ENCODE measurements at regions not wholly inside any gene's neighbourhood (a gene's known extent, or its start where the extent isn't known, plus 50 kb on each side); places are given as distances from the start of the nearest gene placed in this dataset.

DNA sequence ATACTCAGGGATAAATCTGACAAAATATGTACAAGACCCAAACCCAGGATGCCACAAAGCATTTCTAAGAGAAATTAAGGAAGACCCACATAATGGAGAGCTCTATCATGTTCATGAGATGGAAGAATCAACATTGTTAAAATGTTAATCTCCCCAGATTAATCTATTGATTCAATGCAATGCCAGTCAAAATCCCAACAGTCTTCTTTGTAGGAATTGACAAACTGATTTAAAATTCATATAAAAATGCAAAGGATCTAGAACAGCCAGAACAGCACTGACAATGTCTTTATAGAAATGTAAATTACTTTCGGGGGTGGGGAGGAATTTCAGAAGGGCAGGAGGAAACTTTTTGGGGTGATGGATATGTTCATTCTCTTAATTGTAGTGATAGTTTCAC is 281.6 kb upstream of the SEMA6A start:
- no peak overlapping the region for H3K4me3 Mint-ChIP-seq
- H3K23me2 ChIP-seq (ENCODE audit: insufficient read length, low read depth, low read length, poor library complexity, severe bottlenecking), result no peaks in the 10 kb centered on the region

More for the DNA sequence above, 281.6 kb upstream of the SEMA6A start:
- H3K4me2 ChIP-seq (ENCODE audit: insufficient read depth, insufficient read length, low read length), result no peak overlapping the region
- H2BK20ac ChIP-seq (ENCODE audit: low read depth, low read length, poor library complexity, severe bottlenecking), result no peak overlapping the region
- H3K9me3 ChIP-seq (ENCODE audit: control insufficient read depth, low read depth, low read length), result no peaks in the 10 kb centered on the region
- peak overlapping the region; percentile 45 to 93 (median 90); a peak in 5 of 7 replicates for H3K27ac Mint-ChIP-seq
- H3K4me1 Mint-ChIP-seq, result peaks cover 53 to 55% of the 10 kb centered on the region in 2 experiments
- H3K4me1 ChIP-seq (ENCODE audit: insufficient read depth, low read length), result peaks cover 8% of the 10 kb centered on the region; the same call in 1 of the 2 replicates
- H3K23ac ChIP-seq (ENCODE audit: insufficient read length, low read depth, low read length), result no peak overlapping the region
- TF ChIP-seq, protein P1, sequence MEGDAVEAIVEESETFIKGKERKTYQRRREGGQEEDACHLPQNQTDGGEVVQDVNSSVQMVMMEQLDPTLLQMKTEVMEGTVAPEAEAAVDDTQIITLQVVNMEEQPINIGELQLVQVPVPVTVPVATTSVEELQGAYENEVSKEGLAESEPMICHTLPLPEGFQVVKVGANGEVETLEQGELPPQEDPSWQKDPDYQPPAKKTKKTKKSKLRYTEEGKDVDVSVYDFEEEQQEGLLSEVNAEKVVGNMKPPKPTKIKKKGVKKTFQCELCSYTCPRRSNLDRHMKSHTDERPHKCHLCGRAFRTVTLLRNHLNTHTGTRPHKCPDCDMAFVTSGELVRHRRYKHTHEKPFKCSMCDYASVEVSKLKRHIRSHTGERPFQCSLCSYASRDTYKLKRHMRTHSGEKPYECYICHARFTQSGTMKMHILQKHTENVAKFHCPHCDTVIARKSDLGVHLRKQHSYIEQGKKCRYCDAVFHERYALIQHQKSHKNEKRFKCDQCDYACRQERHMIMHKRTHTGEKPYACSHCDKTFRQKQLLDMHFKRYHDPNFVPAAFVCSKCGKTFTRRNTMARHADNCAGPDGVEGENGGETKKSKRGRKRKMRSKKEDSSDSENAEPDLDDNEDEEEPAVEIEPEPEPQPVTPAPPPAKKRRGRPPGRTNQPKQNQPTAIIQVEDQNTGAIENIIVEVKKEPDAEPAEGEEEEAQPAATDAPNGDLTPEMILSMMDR (conservative IDR thresholded peaks at IDR 0.05), result no peak
- H4K8ac ChIP-seq (replicated peaks; ENCODE audit: insufficient read length, low read depth, low read length), result no peak overlapping the region
- H3K9me3 Mint-ChIP-seq, result no peaks in the 10 kb centered on the region
- no peak overlapping the region for H3T11ph ChIP-seq (ENCODE audit: low read length)
- no peak overlapping the region for H2BK5ac ChIP-seq (ENCODE audit: insufficient read length, low read length)
- H3K27me3 ChIP-seq (ENCODE audit: insufficient read depth, low read length), result no peaks in the 10 kb centered on the region
- no peaks in the 10 kb centered on the region for H3K79me1 ChIP-seq (ENCODE audit: insufficient read depth, low read depth, low read length, poor library complexity, severe bottlenecking)
- no peaks in the 10 kb centered on the region for H3K27me3 Mint-ChIP-seq (ENCODE audit: low read depth)
- H4K5ac ChIP-seq (ENCODE audit: insufficient read length, low read depth, low read length), result no peak overlapping the region
- H2BK15ac ChIP-seq (ENCODE audit: low read depth, low read length), result no peak overlapping the region
- no peak overlapping the region for H3K18ac ChIP-seq (ENCODE audit: insufficient read length, low read depth, low read length)
- no peaks in the 10 kb centered on the region for H4K20me1 ChIP-seq (ENCODE audit: control insufficient read depth, insufficient read depth, insufficient read length)
- no peak overlapping the region for H2AK5ac ChIP-seq (ENCODE audit: insufficient read length, low read length)
- WGBS (ENCODE audit: extremely low coverage, insufficient read length, low lambda C conversion rate), result no CpG with 5 or more reads among the region's 1 CpG
- H3K9ac ChIP-seq (ENCODE audit: extremely low read depth, insufficient read length, low read length), result no peak overlapping the region
- H2BK120ac ChIP-seq (ENCODE audit: low read depth, low read length, poor library complexity, severe bottlenecking), result no peak overlapping the region
- H3K36me3 Mint-ChIP-seq (ENCODE audit: insufficient read depth in 1 of 3, low read depth in 3 of 3), result no peaks in the 10 kb centered on the region
- H2AFZ ChIP-seq (ENCODE audit: low read length), result no peak overlapping the region
- DNase-seq, result no peak
- H2BK12ac ChIP-seq (ENCODE audit: insufficient read length, low read depth, low read length), result no peak overlapping the region
- H4K91ac ChIP-seq (ENCODE audit: insufficient read length, low read depth, low read length), result no peak overlapping the region
- H3K4ac ChIP-seq (ENCODE audit: low read depth, low read length), result no peak overlapping the region
- no peaks in the 10 kb centered on the region for H3K79me2 ChIP-seq (ENCODE audit: insufficient read depth, low read length)
- H3K27ac ChIP-seq (ENCODE audit: insufficient read length, low read depth, low read length), result no peak overlapping the region
- no peak overlapping the region for H3K14ac ChIP-seq (ENCODE audit: insufficient read depth, low read length)
- no peak overlapping the region for H3K56ac ChIP-seq (ENCODE audit: insufficient read length, low read depth, low read length)
